ENCODE measurements at regions not wholly inside any gene's neighbourhood (a gene's known extent, or its start where the extent isn't known, plus 50 kb on each side); places are given as distances from the start of the nearest gene placed in this dataset.

DNA sequence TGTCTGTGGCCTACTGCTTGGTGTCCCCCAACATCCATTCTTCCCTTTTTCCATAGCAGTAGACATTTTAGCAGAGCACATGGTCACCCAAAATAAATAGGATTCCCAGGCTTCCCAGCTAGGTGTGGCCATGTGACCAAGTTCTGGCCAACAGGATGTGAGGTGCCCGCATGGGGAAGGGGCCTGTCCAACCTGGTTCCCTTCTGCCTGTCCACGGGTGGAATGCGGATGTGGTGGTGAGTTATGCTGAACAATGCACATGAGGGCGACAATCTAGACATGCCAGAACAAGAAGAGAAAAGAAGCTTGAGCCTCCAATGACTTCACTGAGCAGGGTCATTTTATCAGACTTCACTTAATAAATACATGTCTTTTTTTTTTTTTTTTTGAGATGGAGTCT lies 77.6 kb upstream of the DLG1 start:
- Mint-ChIP-seq H3K9me3 (ENCODE audit: unreplicated experiment) (no peaks in the 10 kb centered on the region), H3K27ac (ENCODE audit: unreplicated experiment) (no peak overlapping the region), H3K27me3 (ENCODE audit: unreplicated experiment) (peaks cover 10% of the 10 kb centered on the region), H3K4me3 (ENCODE audit: unreplicated experiment) (no peak overlapping the region), H3K36me3 (ENCODE audit: low read depth, unreplicated experiment) (peaks cover 3% of the 10 kb centered on the region), H3K4me1 (ENCODE audit: unreplicated experiment) (peaks cover 5% of the 10 kb centered on the region)
- DNase-seq (ENCODE audit: low spot score), result no peak
- TF ChIP-seq, protein P1, sequence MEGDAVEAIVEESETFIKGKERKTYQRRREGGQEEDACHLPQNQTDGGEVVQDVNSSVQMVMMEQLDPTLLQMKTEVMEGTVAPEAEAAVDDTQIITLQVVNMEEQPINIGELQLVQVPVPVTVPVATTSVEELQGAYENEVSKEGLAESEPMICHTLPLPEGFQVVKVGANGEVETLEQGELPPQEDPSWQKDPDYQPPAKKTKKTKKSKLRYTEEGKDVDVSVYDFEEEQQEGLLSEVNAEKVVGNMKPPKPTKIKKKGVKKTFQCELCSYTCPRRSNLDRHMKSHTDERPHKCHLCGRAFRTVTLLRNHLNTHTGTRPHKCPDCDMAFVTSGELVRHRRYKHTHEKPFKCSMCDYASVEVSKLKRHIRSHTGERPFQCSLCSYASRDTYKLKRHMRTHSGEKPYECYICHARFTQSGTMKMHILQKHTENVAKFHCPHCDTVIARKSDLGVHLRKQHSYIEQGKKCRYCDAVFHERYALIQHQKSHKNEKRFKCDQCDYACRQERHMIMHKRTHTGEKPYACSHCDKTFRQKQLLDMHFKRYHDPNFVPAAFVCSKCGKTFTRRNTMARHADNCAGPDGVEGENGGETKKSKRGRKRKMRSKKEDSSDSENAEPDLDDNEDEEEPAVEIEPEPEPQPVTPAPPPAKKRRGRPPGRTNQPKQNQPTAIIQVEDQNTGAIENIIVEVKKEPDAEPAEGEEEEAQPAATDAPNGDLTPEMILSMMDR (IDR thresholded peaks at IDR 0.05; ENCODE audit: unreplicated experiment), result no peak

DNA sequence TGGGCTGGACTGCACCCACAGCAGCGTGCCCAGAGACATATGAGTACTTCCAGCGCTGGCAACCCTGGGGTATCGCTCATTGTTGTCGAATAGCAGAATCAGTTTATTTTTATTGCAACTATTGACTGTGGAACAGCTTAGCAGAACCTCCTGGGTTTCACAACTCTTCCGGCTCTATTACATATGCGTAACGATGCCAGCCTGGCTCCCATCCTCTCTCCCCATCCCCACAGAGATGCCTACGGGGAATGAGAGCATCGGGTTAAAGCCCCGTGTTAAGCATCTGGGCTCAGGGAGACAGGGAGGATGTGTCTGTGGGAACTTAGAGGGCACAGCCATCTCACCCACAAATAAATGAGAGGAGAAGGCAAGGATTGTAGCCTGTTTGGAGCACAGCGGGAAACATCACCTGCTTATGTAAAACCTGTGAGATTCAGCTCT lies 76.6 kb upstream of the DLG1 start:
- TF ChIP-seq, protein P1 (IDR thresholded peaks at IDR 0.05; ENCODE audit: unreplicated experiment), result no peak
- Mint-ChIP-seq H3K4me1 (ENCODE audit: unreplicated experiment) (peaks cover 5% of the 10 kb centered on the region), H3K27ac (ENCODE audit: unreplicated experiment) (no peak overlapping the region), H3K36me3 (ENCODE audit: low read depth, unreplicated experiment) (peaks cover 3% of the 10 kb centered on the region), H3K27me3 (ENCODE audit: unreplicated experiment) (peaks cover 10% of the 10 kb centered on the region), H3K4me3 (ENCODE audit: unreplicated experiment) (no peak overlapping the region), H3K9me3 (ENCODE audit: unreplicated experiment) (no peaks in the 10 kb centered on the region)
- no peak for DNase-seq (ENCODE audit: low spot score)

DNA sequence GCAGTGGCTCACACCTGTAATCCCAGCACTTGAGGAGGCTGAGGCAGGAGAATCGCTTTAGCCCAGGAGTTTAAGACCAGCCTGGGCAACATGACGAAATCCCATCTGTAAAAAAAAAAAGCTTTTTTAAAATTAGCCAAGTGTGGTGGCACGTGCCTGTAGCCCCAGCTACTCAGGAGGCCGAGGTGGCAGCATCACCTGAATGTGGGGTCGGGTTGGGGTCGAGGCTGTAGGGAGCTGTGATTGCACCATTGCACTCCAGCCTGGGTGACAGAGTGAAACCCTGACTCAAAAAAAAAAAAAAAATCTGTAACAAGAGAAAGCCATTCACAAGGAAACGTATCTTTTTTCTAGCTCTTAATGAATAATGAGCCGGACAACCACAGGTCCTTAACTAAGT lies 74.7 kb upstream of the DLG1 start:
- Mint-ChIP-seq H3K4me3 (ENCODE audit: unreplicated experiment) (no peak overlapping the region), H3K27ac (ENCODE audit: unreplicated experiment) (no peak overlapping the region)
- TF ChIP-seq, protein P1 (IDR thresholded peaks at IDR 0.05; ENCODE audit: unreplicated experiment), result no peak

DNA sequence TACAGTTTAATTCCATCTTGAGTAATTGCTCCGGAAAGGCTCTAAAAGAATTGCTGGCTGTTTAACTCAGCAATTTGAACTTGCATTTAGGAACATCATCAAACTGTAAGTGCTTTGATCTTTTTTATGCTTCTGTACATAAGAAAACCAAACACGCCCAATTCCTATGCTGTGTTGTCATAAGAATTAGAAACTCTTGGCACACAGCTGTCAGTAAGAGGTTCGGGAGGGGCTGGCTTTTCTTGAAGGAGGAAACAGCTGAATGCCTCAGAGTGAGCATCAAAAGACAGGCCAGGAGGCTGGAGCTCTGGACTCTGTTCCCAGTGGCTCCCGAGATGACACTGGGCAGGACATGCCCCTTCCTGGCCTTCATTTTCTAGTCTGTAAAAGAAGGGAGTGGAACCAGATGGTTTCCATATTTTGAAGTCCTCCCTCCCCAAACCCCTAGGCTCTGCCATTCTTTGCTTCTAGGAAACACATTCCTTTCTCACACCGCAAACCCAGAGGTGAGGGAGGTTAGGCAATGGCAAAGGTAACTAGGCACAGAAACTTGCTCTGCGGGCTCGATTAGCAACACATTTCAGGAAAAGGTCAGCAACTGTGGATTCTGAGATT lies 73.7 kb upstream of the DLG1 start:
- no peak overlapping the region for H3K4me3 Mint-ChIP-seq (ENCODE audit: unreplicated experiment)
- peaks cover 3% of the 10 kb centered on the region for H3K36me3 Mint-ChIP-seq (ENCODE audit: low read depth, unreplicated experiment)
- TF ChIP-seq, protein P1 (IDR thresholded peaks at IDR 0.05; ENCODE audit: unreplicated experiment), result no peak
- H3K27me3 Mint-ChIP-seq (ENCODE audit: unreplicated experiment), result peaks cover 2% of the 10 kb centered on the region
- no peaks in the 10 kb centered on the region for H3K9me3 Mint-ChIP-seq (ENCODE audit: unreplicated experiment)
- H3K4me1 Mint-ChIP-seq (ENCODE audit: unreplicated experiment), result peaks cover 8% of the 10 kb centered on the region
- DNase-seq (ENCODE audit: low spot score), result no peak
- no peak overlapping the region for H3K27ac Mint-ChIP-seq (ENCODE audit: unreplicated experiment)

More for the DNA sequence above, 74.7 kb upstream of the DLG1 start:
- H3K9me3 Mint-ChIP-seq (ENCODE audit: unreplicated experiment), result no peaks in the 10 kb centered on the region
- no peak for DNase-seq (ENCODE audit: low spot score)
- H3K4me1 Mint-ChIP-seq (ENCODE audit: unreplicated experiment), result peaks cover 7% of the 10 kb centered on the region
- H3K36me3 Mint-ChIP-seq (ENCODE audit: low read depth, unreplicated experiment), result peaks cover 3% of the 10 kb centered on the region
- H3K27me3 Mint-ChIP-seq (ENCODE audit: unreplicated experiment), result peaks cover 4% of the 10 kb centered on the region

DNA sequence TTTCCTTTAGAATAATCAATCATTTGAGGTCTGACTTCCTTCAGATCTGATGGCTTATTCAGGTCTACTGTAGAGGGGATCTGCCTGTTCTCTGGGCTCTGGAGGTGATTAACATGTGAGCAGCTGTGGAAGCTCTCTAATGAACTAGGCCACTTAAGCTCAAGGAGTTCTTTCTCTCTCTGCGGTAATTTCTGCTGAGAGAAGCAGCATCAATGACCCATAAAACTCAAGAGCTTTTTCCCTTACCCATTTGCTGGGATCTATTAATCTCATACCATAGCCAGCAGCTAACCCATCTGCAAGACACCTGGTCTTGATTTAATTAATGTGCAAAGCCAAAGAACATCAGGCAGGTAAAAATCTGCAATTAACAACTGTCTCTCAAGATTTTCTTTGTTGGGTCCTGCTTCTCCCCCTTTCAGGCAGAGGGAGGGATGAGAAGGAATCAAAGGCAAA lies 73.2 kb upstream of the DLG1 start:
- H3K4me3 Mint-ChIP-seq (ENCODE audit: unreplicated experiment), result no peak overlapping the region
- peaks cover 2% of the 10 kb centered on the region for H3K27me3 Mint-ChIP-seq (ENCODE audit: unreplicated experiment)
- no peaks in the 10 kb centered on the region for H3K36me3 Mint-ChIP-seq (ENCODE audit: low read depth, unreplicated experiment)
- no peaks in the 10 kb centered on the region for H3K9me3 Mint-ChIP-seq (ENCODE audit: unreplicated experiment)
- TF ChIP-seq, protein P1 (IDR thresholded peaks at IDR 0.05; ENCODE audit: unreplicated experiment), result no peak
- H3K27ac Mint-ChIP-seq (ENCODE audit: unreplicated experiment), result no peak overlapping the region
- DNase-seq (ENCODE audit: low spot score), result no peak
- peaks cover 8% of the 10 kb centered on the region for H3K4me1 Mint-ChIP-seq (ENCODE audit: unreplicated experiment)
